ENCODE measurements at regions not wholly inside any gene's neighbourhood (a gene's known extent, or its start where the extent isn't known, plus 50 kb on each side); places are given as distances from the start of the nearest gene placed in this dataset.

GRCh38 chr10:34032564-34032963, 698.1 kb upstream of the NRP1 start:
- Histone ChIP-seq H3K9me2 (ENCODE audit: low read depth, low read length) (no peaks in the 10 kb centered on the region), H3K27me3 (ENCODE audit: insufficient read depth, low read length) (no peaks in the 10 kb centered on the region), H3K36me3 (ENCODE audit: insufficient read depth, low read length) (no peaks in the 10 kb centered on the region)

GRCh38 chr10:34031400-34031799, 696.9 kb upstream of the NRP1 start:
- Histone ChIP-seq H3K27me3 (ENCODE audit: insufficient read depth, low read length) (no peaks in the 10 kb centered on the region), H4K20me1 (ENCODE audit: insufficient read depth, low read length) (no peaks in the 10 kb centered on the region), H3K4me3 (ENCODE audit: low read depth, low read length, poor library complexity, severe bottlenecking) (no peak overlapping the region), H3K9ac (ENCODE audit: low read length) (no peak overlapping the region), H3K79me2 (ENCODE audit: insufficient read depth, low read length) (no peaks in the 10 kb centered on the region), H3K4me1 (ENCODE audit: insufficient read depth, low read length, severe bottlenecking) (no peaks in the 10 kb centered on the region), H3K36me3 (ENCODE audit: insufficient read depth, low read length) (no peaks in the 10 kb centered on the region), H3F3A (ENCODE audit: insufficient read depth, low read length) (no peaks in the 10 kb centered on the region), H2AFZ (ENCODE audit: low read length) (no peak overlapping the region), H3K9me2 (ENCODE audit: low read depth, low read length) (no peaks in the 10 kb centered on the region), H3K9me3 (ENCODE audit: low read length) (no peaks in the 10 kb centered on the region), H3K27ac (ENCODE audit: low read depth, low read length, poor library complexity, severe bottlenecking) (no peak overlapping the region), H3K4me2 (ENCODE audit: low read length) (no peak overlapping the region)
- TF ChIP-seq EZH2 (IDR thresholded peaks at IDR 0.05; ENCODE audit: borderline replicate concordance, low read length), result no peak
- no peak for TF ChIP-seq CTCF (IDR thresholded peaks at IDR 0.05; ENCODE audit: low read length)

More at GRCh38 chr10:34032564-34032963, 698.1 kb upstream of the NRP1 start:
- no peak for TF ChIP-seq CTCF (IDR thresholded peaks at IDR 0.05; ENCODE audit: low read length)
- no peak for TF ChIP-seq EZH2 (IDR thresholded peaks at IDR 0.05; ENCODE audit: borderline replicate concordance, low read length)
- no peaks in the 10 kb centered on the region for H3K79me2 ChIP-seq (ENCODE audit: insufficient read depth, low read length)
- no peak overlapping the region for H3K9ac ChIP-seq (ENCODE audit: low read length)
- H3K27ac ChIP-seq (ENCODE audit: low read depth, low read length, poor library complexity, severe bottlenecking), result no peak overlapping the region
- H3K4me1 ChIP-seq (ENCODE audit: insufficient read depth, low read length, severe bottlenecking), result no peaks in the 10 kb centered on the region
- no peak overlapping the region for H3K4me2 ChIP-seq (ENCODE audit: low read length)
- no peak overlapping the region for H3K4me3 ChIP-seq (ENCODE audit: low read depth, low read length, poor library complexity, severe bottlenecking)
- H3F3A ChIP-seq (ENCODE audit: insufficient read depth, low read length), result no peaks in the 10 kb centered on the region
- H4K20me1 ChIP-seq (ENCODE audit: insufficient read depth, low read length), result no peaks in the 10 kb centered on the region
- H2AFZ ChIP-seq (ENCODE audit: low read length), result no peak overlapping the region
- H3K9me3 ChIP-seq (ENCODE audit: low read length), result no peaks in the 10 kb centered on the region

- Histone ChIP-seq H3K9ac (ENCODE audit: low read length) (no peak overlapping the region), H3K9me2 (ENCODE audit: low read depth, low read length) (no peaks in the 10 kb centered on the region)
Observed at GRCh38 chr10:34029455-34029854, 695.0 kb upstream of the NRP1 start.

More at GRCh38 chr10:34029455-34029854, 695.0 kb upstream of the NRP1 start:
- Histone ChIP-seq H3K27me3 (ENCODE audit: insufficient read depth, low read length) (no peaks in the 10 kb centered on the region), H3K9me3 (ENCODE audit: low read length) (no peaks in the 10 kb centered on the region), H3F3A (ENCODE audit: insufficient read depth, low read length) (no peaks in the 10 kb centered on the region), H3K4me3 (ENCODE audit: low read depth, low read length, poor library complexity, severe bottlenecking) (no peak overlapping the region), H3K4me1 (ENCODE audit: insufficient read depth, low read length, severe bottlenecking) (no peaks in the 10 kb centered on the region), H4K20me1 (ENCODE audit: insufficient read depth, low read length) (no peaks in the 10 kb centered on the region), H2AFZ (ENCODE audit: low read length) (no peak overlapping the region), H3K27ac (ENCODE audit: low read depth, low read length, poor library complexity, severe bottlenecking) (no peak overlapping the region), H3K36me3 (ENCODE audit: insufficient read depth, low read length) (no peaks in the 10 kb centered on the region), H3K4me2 (ENCODE audit: low read length) (no peak overlapping the region), H3K79me2 (ENCODE audit: insufficient read depth, low read length) (no peaks in the 10 kb centered on the region)
- no peak for TF ChIP-seq EZH2 (IDR thresholded peaks at IDR 0.05; ENCODE audit: borderline replicate concordance, low read length)
- TF ChIP-seq CTCF (IDR thresholded peaks at IDR 0.05; ENCODE audit: low read length), result no peak

Data from OCI-LY1 (cell line).